Keratinocyte (primary cell): ENCODE measurements at regions not wholly inside any gene's neighbourhood (a gene's known extent, or its start where the extent isn't known, plus 50 kb on each side); places are given as distances from the start of the nearest gene placed in this dataset.

Experiments
- DNase-seq: peaks from one replicate; pipeline ENCODE4 v3.0.0-alpha.2; 2011; ENCODE audit warnings: low read depth, missing footprints, low spot score
- FAIRE-seq: peaks from 2 replicates; lab custom pipeline; 2011; peaks lifted over from hg19 to GRCh38; lab: Jason Lieb, UNC
- H2AFZ ChIP-seq: 2 replicates; pipeline ENCODE4 v1.6.0; 2012; ENCODE audit warnings: low read length, control low read depth, inconsistent platforms; ENCODE audit not compliant: control insufficient read depth
- H3K27ac ChIP-seq: 2 replicates; pipeline ENCODE4 v1.5.1; 2011; ENCODE audit warnings: low read length; ENCODE audit not compliant: control insufficient read depth, insufficient read depth
- H3K27me3 ChIP-seq: 3 replicates; pipeline ENCODE4 v1.6.0; 2011; ENCODE audit warnings: low read length; ENCODE audit not compliant: control insufficient read depth, insufficient read depth; ENCODE audit errors: extremely low read depth
- H3K36me3 ChIP-seq, 2 experiments: 2 replicates in 1 of 2; 3 replicates in 1 of 2; pipeline ENCODE4 v1.5.1; 2011; ENCODE audit warnings: low read length in 2 of 2, mild to moderate bottlenecking in 1 of 2; ENCODE audit not compliant: control insufficient read depth in 2 of 2, insufficient read depth in 2 of 2; ENCODE audit errors: extremely low read depth in 1 of 2
- H3K4me1 ChIP-seq: 3 replicates; pipeline ENCODE4 v1.5.1; 2011; ENCODE audit warnings: low read length; ENCODE audit not compliant: control insufficient read depth, insufficient read depth; ENCODE audit errors: extremely low read depth
- H3K4me2 ChIP-seq: 3 replicates; pipeline ENCODE4 v1.6.0; 2011; ENCODE audit warnings: low read depth, low read length; ENCODE audit not compliant: control insufficient read depth, insufficient read depth; ENCODE audit errors: extremely low read depth
- H3K4me3 ChIP-seq, 3 experiments: fragments of 200-600 bp in 1 of 3; sonication (generic) in 1 of 3; 2 replicates in 2 of 3; 3 replicates in 1 of 3; pipeline ENCODE4 v1.5.1; 2011 to 2016; ENCODE audit warnings: low read length in 3 of 3, mild to moderate bottlenecking in 3 of 3, control low read depth in 2 of 3, inconsistent platforms in 1 of 3, low read depth in 1 of 3, mixed read lengths in 1 of 3, mixed run types in 1 of 3, moderate library complexity in 1 of 3; ENCODE audit not compliant: control insufficient read depth in 2 of 3, insufficient read depth in 2 of 3; ENCODE audit errors: extremely low read depth in 1 of 3
- H3K79me2 ChIP-seq: 2 replicates; pipeline ENCODE4 v1.6.0; 2012; ENCODE audit warnings: low read length; ENCODE audit not compliant: control insufficient read depth, insufficient read depth
- H3K9ac ChIP-seq: 3 replicates; pipeline ENCODE4 v1.6.0; 2011; ENCODE audit warnings: low read length; ENCODE audit not compliant: control insufficient read depth, insufficient read depth; ENCODE audit errors: extremely low read depth
- H3K9me1 ChIP-seq: 3 replicates; pipeline ENCODE4 v1.6.0; 2011; ENCODE audit warnings: low read length; ENCODE audit not compliant: control insufficient read depth, insufficient read depth; ENCODE audit errors: extremely low read depth
- H3K9me3 ChIP-seq: 2 replicates; pipeline ENCODE4 v1.5.1; 2012; ENCODE audit warnings: low read depth, low read length; ENCODE audit not compliant: control insufficient read depth
- H4K20me1 ChIP-seq: 3 replicates; pipeline ENCODE4 v1.6.0; 2011; ENCODE audit warnings: low read length; ENCODE audit not compliant: control insufficient read depth, insufficient read depth; ENCODE audit errors: extremely low read depth
- CTCF ChIP-seq, 3 experiments: IDR thresholded peaks in 1 of 3; conservative IDR thresholded peaks in 1 of 3; optimal IDR thresholded peaks in 1 of 3; 2 replicates in 2 of 3; 3 replicates in 1 of 3; pipeline versions ENCODE3 to v1.5.1; 2011; ENCODE audit warnings: low read length in 3 of 3, mild to moderate bottlenecking in 3 of 3, moderate library complexity in 2 of 3, control low read depth in 1 of 3, inconsistent platforms in 1 of 3; ENCODE audit not compliant: insufficient read depth in 2 of 3; ENCODE audit errors: extremely low read depth in 1 of 3
- EZH2 ChIP-seq: IDR thresholded peaks from one replicate; pipeline ENCODE4 v1.6.1; 2012; ENCODE audit warnings: inconsistent platforms, mild to moderate bottlenecking, low read length, moderate library complexity
- dilution Hi-C: fragments of 300-500 bp; cut with MboI; formaldehyde crosslinking; loops from one replicate; pipeline ENCODE4 v1.7.0; 2020; ENCODE audit warnings: low sequenced_read_pairs; ENCODE audit not compliant: extremely low pct_ligation_motif_present

- Histone ChIP-seq H3K4me2 (no peak overlapping the region), H3K9me1 (no peaks in the 10 kb centered on the region), H3K79me2 (no peaks in the 10 kb centered on the region), H3K27me3 (no peaks in the 10 kb centered on the region), H3K27ac (no peak overlapping the region), H3K4me1 (no peaks in the 10 kb centered on the region), H3K9ac (no peak overlapping the region), H3K9me3 (peaks cover 3% of the 10 kb centered on the region), H3K4me3 (no peak overlapping the region), H4K20me1 (no peaks in the 10 kb centered on the region), H2AFZ (no peak overlapping the region), H3K36me3 (no peaks in the 10 kb centered on the region)
- TF ChIP-seq CTCF (optimal IDR thresholded peaks at IDR 0.05 in 1 of 3, IDR thresholded peaks at IDR 0.05 in 1 of 3, conservative IDR thresholded peaks at IDR 0.05 in 1 of 3; ENCODE audit: extremely low read depth in 1 of 3, insufficient read depth in 2 of 3, low read length in 3 of 3): no peak
- no peak for TF ChIP-seq EZH2
- dilution Hi-C loops: no loop called here
- no peak for FAIRE-seq
- DNase-seq: no peak
Measured at GRCh38 chr7:156071612-156072011, 259.3 kb upstream of the SHH start.

- FAIRE-seq (no peak), DNase-seq (no peak)
- dilution Hi-C loops: no loop called here
- H3K79me2 ChIP-seq: no peaks in the 10 kb centered on the region
- H3K27me3 ChIP-seq: no peaks in the 10 kb centered on the region
- H2AFZ ChIP-seq: no peak overlapping the region
- H3K36me3 ChIP-seq: no peaks in the 10 kb centered on the region
- no peaks in the 10 kb centered on the region for H3K9me1 ChIP-seq
- H3K9ac ChIP-seq: no peak overlapping the region
- no peak overlapping the region for H3K4me3 ChIP-seq
- H4K20me1 ChIP-seq: no peaks in the 10 kb centered on the region
- H3K9me3 ChIP-seq: peaks cover 3% of the 10 kb centered on the region
- TF ChIP-seq EZH2 (no peak), CTCF (optimal IDR thresholded peaks at IDR 0.05 in 1 of 3, IDR thresholded peaks at IDR 0.05 in 1 of 3, conservative IDR thresholded peaks at IDR 0.05 in 1 of 3; ENCODE audit: extremely low read depth in 1 of 3, insufficient read depth in 2 of 3, low read length in 3 of 3) (no peak)
- H3K4me1 ChIP-seq: no peaks in the 10 kb centered on the region
- H3K4me2 ChIP-seq: no peak overlapping the region
- no peak overlapping the region for H3K27ac ChIP-seq
Measured at GRCh38 chr7:156069891-156070290, 257.6 kb upstream of the SHH start.
